GM12873 (cell line): ENCODE measurements at regions not wholly inside any gene's neighbourhood (a gene's known extent, or its start where the extent isn't known, plus 50 kb on each side); places are given as distances from the start of the nearest gene placed in this dataset.

Experiments used
- CTCF ChIP-seq: IDR thresholded peaks from 2 replicates; pipeline ENCODE4 v1.5.1; 2012; ENCODE audit warnings: low read depth, mild to moderate bottlenecking, moderate library complexity, low read length, control low read depth; ENCODE audit not compliant: insufficient read depth; ENCODE audit errors: missing control alignments

DNA sequence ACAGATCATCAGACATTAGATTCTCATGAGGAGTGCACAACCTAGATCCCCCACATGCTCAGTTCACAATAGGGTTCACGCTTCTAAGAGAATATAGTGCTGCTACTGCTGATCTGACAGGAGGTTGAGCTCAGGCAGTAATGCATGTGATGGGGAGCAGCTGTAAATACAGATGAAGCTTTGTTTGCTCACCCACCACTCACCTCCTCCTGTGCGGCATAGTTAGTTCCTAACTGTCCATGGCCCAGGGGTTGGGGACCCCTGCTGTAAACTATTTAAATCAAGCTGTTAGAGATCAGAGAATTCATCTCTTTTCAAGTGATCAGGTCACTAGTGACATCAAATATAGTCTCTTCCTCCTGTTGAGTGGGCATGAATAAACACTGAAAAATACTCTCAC, 88.8 kb upstream of the ACVR2A start:
- TF ChIP-seq CTCF: no peak

GRCh38 chr2:147740211-147740927, 104.5 kb upstream of the ACVR2A start:
- no peak for TF ChIP-seq CTCF

DNA sequence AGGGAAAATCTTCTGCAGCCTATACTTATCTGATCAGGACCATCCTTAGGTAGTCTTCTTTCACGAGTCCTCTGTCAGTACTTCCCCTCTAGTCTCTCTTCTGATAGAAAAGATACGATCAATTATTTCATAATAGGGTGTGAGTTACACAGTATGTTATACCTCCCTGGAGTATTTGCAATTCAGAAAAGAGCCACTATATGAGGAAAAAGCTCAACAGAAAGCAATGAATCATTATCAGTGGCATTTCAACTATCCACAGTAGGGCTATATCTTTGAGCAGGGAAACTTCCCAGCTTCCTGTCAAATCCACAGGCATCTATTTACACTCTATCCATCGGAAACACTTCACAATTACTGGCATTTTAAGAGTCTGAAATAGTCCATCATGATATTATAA, 105.3 kb upstream of the ACVR2A start:
- TF ChIP-seq CTCF: no peak

GRCh38 chr2:147718831-147719230, 126.0 kb upstream of the ACVR2A start:
- no peak for TF ChIP-seq CTCF

- TF ChIP-seq CTCF: no peak
Observed at GRCh38 chr2:147716906-147717305, 127.9 kb upstream of the ACVR2A start.

GRCh38 chr2:147715807-147716206, 129.0 kb upstream of the ACVR2A start:
- TF ChIP-seq CTCF: no peak

DNA sequence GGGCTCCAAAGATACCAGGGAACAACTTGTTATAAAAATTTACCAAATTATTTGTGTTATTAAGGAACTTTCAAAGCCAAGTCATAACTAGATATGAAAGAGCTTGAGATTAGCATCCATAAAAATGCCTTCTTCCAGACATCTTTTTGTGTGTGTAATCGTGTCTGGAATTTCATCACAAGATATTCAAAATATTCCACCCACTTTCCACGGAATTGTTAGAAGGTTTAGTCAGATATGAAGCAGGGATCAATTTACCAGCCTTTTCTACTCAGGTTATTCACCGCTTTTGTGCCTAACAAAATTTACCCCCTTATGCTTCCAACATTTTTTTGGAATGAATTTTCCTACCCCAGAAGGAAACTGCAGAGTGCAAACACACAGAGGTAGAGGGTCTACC, 130.2 kb upstream of the ACVR2A start:
- no peak for TF ChIP-seq CTCF
